Inferior parietal cortex (tissue), 1 donor: ENCODE measurements at regions not wholly inside any gene's neighbourhood (a gene's known extent, or its start where the extent isn't known, plus 50 kb on each side); places are given as distances from the start of the nearest gene placed in this dataset.

Experiments used
- DNase-seq: peaks from one replicate; pipeline ENCODE4 v3.0.0-alpha.2; 2016; ENCODE audit errors: extremely low spot score

DNA sequence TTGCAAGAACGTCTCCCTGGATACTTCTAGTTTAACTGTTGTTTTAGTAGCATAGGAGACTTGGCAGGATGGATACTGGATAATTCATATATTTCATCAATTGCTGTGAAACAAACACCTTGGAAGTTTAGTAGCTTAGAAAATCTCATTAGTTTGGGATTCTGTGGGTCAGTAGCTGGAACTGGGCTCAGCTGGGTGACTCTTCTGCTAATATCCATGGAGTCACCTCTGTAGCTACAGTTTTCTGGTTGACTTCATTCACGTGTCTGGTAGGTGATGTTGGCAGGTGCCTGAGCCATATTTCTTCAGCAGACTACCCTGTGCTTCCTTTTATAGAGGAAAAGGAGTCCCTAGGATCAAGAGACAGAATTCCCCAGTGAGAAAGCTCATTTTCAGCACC is 208.9 kb upstream of the PFKP start:
- DNase-seq: no peak

DNA sequence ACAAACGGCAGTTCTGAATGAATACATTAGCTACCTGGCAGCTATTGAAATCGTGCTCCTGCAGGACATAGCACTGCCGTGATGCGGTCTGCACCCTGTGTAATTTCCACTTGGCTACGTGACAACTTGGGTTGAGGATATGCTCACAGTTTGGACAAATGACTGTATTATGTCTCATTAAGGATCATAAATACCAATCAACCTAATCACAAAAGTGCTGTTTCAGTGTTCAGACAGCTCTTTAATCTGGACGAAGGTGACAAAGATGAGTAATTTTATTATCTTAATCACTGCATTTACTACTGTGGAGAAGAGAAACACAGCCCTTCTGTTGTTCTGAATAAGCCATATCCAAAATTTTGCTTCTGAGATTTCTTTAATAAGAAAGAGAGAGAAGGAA is 210.8 kb upstream of the PFKP start:
- no peak for DNase-seq

DNA sequence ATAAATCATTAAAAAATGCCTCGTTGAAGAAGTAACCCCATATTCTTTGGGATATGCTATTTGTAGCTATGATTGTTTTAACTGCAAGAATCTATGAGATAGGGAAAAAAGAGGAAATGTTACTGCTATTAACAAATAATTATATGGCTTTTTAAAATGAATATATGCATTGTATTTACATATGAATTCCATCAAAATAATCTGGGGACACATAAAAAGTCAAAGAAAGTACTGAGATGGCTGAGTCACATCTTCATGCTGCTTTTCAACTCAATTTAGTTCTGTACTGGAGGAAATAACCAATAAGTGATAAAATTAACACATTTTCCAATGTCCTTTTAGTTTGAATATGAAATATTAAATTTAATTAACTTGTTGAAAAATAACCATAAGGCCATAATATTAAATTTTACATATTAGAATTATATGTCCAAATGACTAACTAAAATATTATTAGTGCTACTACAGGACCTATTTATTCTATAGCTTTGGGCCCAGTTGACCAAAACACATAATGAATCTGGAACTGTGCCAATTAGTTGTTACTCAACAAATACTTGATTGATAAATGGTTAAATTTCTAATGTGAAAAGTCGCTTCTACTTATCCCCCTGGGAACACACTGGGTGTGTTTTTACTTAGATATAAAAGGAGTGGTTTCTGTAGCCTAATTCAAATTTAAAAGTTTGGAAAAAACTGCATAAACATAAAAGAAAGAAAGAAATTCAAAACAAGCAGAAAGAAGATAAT is 214.6 kb upstream of the PFKP start:
- DNase-seq: no peak

DNA sequence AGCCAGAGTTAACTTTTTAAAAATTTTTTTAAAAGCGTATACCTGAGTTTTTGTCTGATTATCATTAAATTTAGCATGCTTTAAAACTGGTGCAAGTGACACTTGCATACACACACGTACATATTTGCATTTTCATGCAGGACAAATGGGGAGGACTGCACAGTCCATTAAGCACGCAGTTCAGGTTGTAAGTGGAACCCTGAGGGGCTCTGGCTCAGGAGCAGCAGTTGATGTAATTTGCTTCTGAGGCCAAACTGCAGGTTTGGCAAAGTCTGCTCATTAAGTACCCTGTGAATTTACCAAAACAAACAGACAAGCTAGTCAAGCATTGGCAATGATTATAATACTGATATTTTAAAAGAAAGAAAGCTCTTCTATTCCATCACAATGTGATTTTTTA is 215.8 kb upstream of the PFKP start:
- no peak for DNase-seq

DNA sequence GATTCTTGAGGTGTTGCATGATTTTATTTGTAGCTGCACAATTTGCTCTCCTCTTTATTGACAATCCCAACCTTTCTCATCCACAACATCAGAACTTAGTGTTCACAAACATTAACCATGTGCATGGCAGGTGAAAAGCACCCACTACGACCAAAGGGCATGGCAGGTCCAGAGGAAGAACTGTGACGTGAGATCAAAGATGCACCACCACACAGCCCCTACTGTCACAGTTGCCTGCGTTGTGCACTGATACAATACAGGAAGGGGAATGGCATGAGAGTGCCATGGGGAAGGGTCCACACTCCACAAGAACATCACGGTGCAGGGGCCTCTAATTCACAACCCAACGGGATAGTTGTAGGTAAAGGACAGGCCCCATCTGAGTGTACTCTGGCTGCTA is 217.1 kb upstream of the PFKP start:
- no peak for DNase-seq

DNA sequence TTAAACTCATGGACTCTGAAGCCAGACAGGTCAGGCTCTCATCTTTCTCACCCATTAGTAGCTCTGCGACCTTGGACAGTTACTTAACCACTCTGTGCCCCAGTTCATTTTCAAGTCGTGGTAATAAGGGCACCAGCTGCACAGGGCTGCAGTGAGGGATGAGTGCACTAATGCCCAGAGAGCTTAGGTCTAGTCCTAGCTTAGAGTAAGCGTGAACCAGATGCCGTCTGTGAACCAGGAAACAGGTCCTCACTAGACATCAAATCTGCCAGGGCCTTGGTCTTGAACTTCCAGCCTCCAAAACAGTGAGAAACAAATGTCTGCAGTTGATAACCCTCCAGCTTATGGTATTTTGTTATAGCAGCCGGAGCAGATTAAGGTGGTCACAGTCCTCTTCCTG is 222.4 kb upstream of the PFKP start:
- DNase-seq: no peak

DNA sequence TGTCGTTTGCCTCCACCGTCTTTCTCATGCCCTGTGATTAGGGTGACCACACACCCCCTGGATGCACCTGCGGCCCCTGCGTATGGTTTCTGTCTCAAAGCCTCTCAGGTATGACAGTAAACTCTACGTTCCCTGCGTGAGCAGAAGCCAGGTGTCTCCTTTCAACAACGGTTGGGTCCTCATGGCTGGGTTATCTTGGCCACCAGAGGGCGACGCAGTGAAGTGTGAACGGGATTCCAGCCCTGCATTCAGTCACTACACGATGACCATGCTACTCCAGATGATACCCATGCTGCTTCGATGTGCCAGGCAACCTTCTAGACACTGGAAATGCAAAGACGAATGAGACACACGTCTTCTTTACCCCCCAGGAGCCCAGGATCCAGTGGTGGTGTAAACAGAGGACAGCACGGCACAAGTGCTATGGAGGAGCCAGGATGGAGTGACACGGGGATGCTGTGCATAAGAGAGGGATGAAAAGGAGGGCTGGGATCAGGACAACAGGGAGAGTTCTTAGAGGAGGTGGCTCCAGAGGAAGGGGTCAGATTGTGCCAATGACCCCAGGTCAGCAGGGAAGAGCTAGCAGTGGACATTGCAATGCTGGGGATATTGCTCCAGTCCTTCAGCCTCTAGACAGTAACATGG is 228.1 kb upstream of the PFKP start:
- no peak for DNase-seq

DNA sequence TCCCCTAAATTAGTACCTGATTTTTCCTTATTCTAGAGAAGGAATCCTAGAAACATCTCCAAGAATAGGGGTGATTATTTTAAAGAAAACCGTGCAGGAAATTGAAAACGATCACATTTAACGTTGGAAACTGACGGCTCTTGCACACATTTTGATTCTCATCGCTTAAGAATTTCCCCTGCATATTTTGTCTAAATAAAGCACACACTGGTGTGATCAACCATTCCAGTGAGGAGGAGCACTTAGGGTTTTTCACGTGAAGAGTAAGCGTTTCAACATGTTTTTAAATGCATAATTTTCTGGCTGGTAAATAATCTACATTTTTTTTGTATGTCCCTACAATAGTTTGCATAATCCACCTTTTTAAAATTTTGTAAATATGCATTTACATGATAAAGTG is 229.7 kb upstream of the PFKP start:
- no peak for DNase-seq

DNA sequence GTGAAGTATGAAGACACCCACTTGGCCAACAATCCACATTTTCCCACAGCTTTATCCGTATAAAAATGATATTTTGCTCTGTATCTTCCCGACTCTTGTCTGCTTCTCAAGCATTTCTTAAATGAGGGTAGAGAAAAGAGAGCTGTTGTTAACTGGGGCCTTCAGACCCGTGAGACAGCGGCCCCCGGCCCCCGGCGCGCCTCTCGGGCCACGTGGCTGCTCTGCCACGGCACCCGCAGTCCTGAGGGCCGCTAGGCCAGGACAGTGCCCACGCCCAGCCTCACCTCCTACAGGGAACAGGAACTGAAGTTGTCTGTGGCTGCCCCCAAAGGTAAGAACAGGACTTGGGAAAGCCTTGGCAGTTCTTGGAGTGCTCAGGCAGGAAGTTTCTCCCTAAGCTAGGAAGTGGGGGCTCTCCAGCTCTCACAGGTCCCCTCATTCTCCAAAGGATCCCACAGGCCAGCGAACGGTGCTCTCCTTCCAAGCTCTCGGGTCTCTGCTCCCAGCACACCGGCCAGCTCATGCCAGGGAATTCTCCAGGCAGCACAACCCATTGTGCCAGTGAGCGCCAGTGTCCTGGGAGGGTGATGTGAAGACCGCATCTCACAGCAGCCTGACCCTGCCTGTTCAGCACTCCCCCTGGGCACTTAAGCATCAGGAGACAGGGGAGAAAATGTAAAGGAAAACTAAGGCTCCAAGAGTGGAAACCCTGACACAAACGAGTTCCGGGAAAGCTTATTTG is 230.3 kb upstream of the PFKP start:
- no peak for DNase-seq

DNA sequence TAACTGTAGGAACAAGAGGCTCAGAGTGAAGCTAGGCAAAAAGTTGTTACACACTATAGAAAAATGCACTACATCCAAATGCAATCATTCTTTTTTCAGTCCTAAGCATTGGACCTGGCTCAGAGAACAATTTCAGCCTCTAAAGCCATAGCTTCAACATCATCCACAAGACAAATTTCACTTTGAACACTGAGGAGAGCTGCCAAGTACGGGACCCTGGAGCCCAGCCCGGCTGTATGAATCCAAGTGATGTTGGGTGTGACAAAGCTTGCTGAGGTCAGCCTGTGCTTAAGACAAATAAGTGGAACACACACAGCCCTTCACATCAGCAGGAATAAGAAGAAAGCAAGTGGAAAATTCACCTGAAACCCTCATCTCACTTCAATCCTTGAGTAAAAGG is 233.1 kb upstream of the PFKP start:
- DNase-seq: no peak

DNA sequence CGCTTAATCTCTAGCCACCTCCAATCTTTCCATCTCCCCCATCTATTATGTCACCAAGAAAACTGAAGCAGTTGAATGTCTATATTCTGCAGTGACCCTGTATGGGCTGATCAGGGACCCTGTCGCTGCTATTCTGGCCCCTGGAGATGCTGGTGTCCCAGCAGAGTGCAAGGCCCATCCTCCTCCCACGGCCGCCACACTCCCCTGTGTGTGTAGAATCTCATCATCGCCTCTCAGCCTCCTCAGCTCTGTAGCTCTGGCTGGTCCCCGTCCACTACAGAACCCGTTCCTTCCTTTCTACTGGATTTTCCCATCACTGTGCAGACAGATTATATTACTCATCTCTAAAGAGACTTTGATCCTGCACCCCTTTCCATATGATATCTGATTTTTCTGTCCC is 235.8 kb upstream of the PFKP start:
- no peak for DNase-seq

DNA sequence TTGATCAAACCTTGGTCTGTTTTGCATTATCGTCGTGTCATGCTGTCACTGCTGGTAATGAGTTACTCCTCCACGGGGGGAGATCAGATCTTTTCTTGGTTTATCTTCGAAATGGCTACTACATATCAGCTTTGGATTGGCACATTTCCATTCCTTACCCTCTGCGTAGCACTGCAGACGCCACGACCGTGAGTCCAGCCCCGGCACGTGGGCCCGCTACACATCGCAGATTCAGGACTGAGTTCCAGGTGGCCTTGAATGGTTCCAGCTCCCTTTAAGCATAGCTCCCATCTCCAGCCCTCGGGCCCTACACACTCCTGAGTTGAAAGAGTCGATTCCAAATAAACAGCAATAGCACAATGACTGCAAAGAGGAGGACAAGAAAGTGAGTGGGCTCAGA is 238.6 kb upstream of the PFKP start:
- DNase-seq: no peak

DNA sequence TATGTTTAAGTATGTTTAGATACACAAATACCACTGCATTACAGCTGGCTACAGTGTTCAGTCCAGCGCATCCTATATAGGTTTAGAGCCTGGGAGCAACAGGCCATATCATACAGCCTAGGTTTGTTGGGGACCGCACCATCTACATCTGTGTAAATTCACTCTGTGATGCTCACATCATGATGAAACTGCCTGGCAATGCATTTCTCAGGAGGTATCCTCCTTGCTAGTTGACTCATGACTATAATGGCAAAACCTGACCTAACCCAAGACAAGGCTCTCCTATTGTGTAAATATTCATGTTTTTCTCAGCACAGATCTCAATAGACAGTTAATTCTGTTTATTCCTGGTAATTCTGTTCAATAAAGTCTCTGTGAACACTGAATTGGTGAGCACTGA is 240.7 kb upstream of the PFKP start:
- no peak for DNase-seq

DNA sequence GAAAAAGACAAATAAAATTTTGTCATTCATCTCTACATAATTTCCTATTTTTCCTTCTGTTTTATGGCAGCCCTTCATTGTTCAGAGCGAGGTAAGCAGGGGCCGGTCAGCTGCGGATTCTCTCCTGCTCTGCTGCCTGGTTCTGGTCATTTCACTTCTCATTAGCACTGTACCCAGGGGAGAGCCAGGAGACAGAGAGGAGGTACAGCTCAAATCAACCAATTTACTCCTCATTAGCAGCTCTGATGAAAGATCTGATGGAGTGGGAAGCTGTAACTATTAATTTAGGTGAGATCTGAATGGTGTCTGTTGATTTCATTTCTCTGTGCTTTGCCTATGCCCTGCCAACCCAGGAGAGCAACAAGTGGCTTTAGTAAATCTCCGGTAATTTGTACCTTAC is 241.5 kb upstream of the PFKP start:
- DNase-seq: no peak

DNA sequence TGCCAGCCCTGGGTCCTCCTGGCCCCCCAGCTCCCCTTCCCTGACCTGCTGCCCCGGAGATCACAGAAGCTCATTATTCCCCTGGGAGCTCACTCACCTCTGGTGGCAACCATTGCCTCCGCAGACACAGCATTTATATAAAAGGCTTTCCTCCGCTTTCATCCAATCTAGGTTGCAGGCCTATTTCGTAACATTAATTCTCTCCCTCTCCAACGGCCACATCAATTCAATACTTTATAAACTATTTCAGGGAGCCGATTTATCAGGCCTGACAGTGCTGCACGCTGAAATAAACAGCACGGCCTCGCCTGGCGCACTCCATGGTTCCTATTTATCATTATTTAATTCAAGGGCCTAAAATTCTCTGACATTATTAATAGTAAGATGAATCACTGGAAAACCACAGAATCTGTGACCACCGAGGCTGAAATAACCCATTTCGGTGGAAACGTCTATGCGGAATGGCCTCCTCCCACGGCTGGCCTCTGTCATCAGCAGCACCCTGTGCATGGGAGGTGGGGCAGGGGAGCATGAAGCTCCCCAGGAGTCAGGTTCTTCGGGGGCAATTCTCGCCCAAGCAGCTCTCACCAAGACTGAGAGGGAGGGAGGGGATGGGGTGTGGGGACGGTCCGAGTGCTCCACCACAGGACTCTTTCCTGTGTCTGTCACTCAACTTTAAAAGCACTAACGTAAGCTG is 249.3 kb upstream of the PFKP start:
- no peak for DNase-seq

DNA sequence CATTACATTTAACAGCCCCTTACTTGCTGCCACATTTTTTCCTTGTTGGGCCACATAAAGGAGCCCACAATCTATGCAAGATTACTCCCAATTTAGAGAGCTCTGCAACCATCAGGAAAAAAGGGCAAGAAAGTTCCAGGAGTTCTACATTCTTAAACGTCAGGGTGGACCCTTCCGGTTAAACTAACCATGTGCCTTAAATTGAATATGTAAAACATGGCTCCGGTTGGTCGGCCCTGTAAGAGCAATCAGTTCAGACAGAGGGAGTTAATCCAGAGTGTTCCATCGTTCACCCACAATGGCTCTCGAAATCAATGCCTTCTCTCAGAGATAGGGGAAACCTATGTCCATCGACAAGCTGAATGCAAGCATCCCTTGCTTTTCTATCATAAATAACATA is 253.7 kb upstream of the PFKP start:
- DNase-seq: no peak

DNA sequence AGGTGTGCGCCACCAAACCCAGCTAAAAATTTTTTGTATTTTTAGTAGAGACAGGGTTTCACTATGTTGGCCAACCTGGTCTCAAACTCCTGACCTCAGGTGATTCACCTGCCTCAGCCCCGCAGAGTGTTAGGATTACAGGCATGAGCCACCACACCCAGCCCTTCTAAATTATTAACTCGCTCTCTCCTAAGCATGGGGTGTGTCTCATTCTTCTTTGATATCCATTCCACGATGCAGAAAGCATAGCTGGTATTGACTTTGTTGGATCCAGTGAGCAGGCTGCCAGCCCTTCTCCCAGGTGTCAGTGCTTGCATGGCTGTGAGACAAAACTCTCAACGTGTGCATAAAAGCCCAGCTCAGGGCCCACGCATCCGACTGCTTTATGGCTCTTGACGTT is 254.1 kb upstream of the PFKP start:
- no peak for DNase-seq

DNA sequence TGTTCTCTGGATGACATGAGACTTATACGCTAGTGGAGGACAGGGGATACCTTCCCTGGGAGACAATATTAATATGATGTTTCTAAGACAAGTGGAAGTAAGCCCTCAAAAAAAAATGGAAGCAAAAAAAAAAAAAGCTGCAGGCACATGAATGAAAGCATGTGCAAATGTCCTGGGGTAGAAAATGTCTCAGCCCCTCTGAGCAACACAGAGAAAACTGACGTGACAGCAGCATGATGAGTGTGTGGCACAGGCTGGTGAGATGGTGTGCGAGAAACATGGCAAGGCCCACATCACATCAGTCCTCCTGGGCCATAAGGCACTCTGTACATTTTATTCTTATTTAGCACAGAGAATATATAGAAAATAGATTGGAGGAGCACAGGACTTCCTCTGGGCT is 254.7 kb upstream of the PFKP start:
- no peak for DNase-seq

DNA sequence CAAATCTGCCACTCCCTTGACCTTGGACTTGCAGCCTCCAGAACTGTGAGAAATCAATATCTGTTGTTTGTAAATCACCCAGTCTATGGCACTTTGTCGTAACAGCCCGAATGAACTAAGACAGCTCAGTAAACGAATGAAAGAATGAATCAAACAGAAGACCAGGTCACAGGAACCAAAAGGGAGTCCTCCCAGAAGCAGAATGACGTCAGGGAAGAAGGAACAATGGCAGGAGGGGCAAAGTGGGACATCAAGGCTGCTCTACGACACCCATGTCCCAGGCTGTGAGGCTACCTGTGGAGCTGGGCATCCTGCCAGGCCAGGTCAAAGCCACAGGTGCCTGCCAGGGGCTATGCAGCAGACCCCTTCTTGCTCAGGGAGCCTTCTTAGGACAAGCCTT is 267.2 kb upstream of the PFKP start:
- no peak for DNase-seq

DNA sequence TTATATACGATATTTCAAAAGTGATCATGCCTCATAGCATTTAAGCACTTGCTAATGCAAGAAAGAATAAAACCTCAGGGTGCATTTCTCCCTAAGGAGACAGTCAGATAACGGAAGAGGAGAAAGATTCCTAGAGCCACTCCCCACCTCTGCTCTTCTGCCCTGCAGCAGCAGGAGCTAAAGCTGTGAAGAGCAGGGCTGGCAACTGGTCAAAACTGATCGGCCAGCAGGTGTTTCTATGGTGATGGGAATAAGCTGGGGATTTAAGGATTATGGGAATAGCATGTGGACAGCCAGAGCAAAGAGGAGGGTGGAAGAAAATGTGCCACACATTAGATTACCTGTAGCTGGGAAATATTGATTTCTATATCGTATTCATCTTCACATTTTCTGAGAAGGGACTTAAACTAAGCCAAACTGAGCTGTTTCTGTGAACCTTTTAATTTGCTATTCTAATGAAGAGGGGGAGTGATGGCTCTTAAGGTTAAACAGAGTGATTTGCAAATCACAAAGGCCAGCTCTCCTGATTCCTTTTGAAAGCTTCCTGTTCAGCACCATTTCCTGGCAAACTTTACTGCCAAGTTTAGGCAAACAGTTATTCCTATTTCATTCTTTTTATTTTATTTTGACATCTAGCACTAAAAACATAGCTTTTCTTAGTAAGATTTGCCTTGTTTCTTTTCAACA is 268.9 kb upstream of the PFKP start:
- DNase-seq: no peak

DNA sequence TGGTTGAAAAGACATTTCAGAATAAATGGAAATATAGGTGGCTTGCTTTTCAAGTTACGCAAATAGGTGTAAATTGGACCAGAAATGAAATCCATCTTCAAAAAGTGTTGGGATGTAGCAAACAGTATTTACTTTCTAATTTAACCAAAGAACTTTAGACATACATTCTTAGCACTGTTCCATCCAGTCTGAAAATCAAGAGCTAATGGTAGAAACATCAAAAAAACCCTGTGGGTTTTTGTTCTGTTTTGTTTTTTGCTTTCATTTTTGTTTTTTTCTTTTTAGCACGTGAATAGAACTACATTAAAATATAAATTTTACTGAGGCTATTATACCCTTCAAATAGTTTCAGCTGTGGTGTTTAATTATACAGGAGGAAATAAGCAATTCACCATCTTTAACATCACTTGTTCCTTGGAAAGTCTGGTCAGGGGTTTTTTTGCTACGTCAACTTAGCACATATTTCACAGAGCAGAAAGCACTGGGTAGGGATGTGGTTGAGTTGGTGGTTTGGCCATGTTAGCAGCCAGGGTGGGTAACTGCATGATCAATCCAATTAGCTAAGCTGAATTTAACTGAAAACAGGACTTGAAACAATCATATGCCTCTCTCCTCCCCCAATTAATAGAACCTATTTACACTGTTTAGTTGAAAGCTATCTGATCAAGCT is 275.4 kb upstream of the PFKP start:
- no peak for DNase-seq
